ENCODE measurements at regions not wholly inside any gene's neighbourhood (a gene's known extent, or its start where the extent isn't known, plus 50 kb on each side); places are given as distances from the start of the nearest gene placed in this dataset.

GRCh38 chr4:46554760-46555465 is 165.0 kb upstream of the GABRA2 start:
- no peak for TF ChIP-seq CTCF (conservative IDR thresholded peaks at IDR 0.05; ENCODE audit: low read length)
- no peak for TF ChIP-seq EZH2phosphoT487 (IDR thresholded peaks at IDR 0.05; ENCODE audit: borderline replicate concordance, low read depth, low read length)
